OCI-M1 (cell line): ENCODE measurements at regions not wholly inside any gene's neighbourhood (a gene's known extent, or its start where the extent isn't known, plus 50 kb on each side); places are given as distances from the start of the nearest gene placed in this dataset.

Experiments used
- DNase-seq: peaks from one replicate; lab custom pipeline; 2025; lab: John Stamatoyannopoulos, UW

DNA sequence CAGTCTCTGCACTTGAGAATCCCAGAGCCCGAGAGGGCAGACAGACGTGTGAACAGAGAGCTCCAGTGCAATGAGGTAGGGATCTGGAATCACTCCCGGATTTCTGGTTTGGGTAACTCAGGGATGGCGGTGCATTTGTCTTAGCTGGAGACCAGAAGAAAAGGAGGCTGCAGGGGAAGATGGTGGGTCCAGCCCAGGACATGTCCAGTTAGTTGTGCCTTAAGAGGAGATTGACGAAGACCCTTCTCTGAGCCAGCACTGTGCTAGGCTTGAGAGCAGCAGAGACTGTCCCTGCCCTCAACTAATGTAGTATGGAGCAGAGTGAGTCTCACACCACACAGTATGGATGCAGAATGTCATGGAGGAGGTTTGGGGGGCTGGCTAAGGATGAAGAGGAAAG, 150.6 kb upstream of the COPS8 start:
- no peak for DNase-seq

GRCh38 chr2:236935631-236936445, 149.9 kb upstream of the COPS8 start:
- no peak for DNase-seq

- DNase-seq = no peak
These were observed 149.2 kb upstream of the COPS8 start for GRCh38 chr2:236936446-236936940.

GRCh38 chr2:236938126-236938525, 147.6 kb upstream of the COPS8 start:
- DNase-seq = no peak

DNA sequence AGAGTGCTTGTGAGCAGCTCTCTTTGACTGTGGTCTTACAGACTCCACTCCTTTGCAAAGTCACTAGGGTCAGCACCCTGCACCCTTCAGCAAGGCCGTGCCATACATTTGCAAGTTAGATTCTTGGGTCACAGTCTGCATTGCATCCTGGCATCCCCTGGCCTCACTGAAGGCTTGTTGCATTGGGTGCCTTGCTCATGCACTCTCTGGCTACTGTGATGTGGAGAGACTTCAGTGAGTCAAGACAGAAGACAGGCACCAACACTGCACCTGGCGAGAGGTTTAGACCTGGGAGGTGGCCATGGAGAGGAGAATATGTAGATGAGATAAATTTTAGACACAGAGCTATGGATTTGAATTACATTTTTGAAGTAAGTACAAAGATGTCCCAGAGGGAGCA, 146.4 kb upstream of the COPS8 start:
- no peak for DNase-seq

- DNase-seq = no peak
These were observed 145.9 kb upstream of the COPS8 start for GRCh38 chr2:236939721-236940231.

- no peak for DNase-seq
These were observed 145.2 kb upstream of the COPS8 start for GRCh38 chr2:236940497-236940896.

DNA sequence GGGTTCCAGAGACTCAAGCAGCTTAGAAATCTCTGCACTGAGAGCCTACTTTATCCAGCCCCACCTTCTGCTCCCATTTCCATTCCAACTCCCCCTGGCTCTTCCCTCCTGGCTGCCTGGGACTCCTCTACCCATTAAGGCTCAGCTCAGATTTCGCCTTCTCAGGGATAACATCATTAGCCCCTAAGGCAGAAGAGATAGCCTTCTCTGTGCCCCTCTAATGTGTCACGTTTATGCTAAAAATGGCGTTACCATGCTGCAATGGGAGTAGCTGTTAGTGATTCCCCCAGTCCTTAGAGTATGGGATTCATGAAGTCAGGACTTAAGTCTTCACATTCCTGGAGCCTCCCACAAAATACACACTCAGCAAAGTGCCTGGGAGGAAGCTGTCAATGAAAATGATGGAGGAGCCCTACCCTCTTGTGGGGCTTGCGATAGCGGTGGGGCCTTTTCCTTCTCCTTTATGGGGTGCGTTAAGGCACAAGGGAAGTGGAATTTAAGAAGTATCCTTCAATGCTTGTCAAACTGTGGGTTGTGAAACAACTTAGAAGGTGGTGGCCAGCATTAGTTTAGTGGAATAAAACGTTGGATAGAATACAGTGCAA, 144.7 kb upstream of the COPS8 start:
- no peak for DNase-seq

DNA sequence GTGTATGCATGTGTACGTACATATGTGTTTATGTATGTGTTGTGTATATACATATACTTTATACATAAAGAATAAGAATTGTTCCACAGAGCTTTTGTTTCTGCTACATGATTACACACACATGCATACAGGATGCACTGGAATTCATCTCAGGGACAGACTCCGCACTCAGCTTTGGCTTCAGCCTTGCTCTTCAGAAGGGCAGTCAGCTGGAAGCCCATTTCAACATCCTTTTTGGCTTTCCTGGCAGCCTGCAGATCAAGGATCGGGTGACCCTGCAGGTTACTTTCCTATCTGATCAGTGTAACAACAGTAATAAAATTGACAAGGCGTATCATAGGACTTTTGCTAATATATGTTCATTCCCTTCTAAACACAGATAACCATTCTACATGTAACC, 144.1 kb upstream of the COPS8 start:
- no peak for DNase-seq

GRCh38 chr2:236942554-236942953, 143.1 kb upstream of the COPS8 start:
- no peak for DNase-seq

- DNase-seq = no peak
These were observed 142.6 kb upstream of the COPS8 start for GRCh38 chr2:236943068-236943467.

GRCh38 chr2:236943841-236944513, 141.7 kb upstream of the COPS8 start:
- DNase-seq = no peak

DNA sequence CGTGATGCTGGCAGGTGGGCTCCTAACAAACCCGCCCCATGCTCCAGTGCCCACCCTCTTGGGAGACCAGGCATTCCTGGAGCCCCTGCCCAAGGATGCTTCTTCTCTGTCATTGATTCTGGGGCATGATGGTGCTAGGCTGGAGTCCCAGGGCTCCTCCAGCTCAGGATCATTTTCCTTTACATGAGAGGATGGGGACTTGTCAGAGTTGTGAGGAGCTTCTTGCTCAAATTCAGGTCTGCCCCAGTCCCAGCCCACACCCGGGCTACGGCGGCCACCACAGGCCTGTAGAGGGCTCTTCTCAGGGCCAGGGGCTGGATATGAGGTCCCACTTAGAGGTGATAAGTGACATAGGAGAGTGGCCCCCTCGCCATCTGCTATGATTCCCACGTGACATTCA, 141.1 kb upstream of the COPS8 start:
- no peak for DNase-seq

- DNase-seq = no peak
These were observed 140.2 kb upstream of the COPS8 start for GRCh38 chr2:236945431-236946016.

- DNase-seq = no peak
These were observed 138.8 kb upstream of the COPS8 start for GRCh38 chr2:236946871-236947270.

DNA sequence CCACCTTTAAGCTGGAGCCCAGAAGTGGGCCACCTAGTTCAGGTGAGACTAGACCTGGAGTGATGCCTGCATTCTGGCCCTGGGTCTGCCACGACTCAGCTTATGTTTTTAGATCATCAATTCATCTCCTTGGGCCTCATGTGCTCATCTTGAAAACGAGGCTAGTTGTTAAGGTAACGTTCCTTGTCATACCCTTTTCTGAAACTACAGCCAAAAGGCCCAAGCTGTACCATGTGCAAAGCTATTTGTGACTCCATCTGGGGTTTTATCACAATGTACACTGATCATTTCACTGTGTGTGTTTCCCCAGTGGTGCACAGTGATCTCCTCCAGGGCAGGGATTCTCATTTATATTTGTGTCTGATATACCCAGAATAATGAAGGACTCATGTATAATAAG, 138.4 kb upstream of the COPS8 start:
- DNase-seq = no peak

- DNase-seq = no peak
These were observed 137.8 kb upstream of the COPS8 start for GRCh38 chr2:236947896-236948295.

DNA sequence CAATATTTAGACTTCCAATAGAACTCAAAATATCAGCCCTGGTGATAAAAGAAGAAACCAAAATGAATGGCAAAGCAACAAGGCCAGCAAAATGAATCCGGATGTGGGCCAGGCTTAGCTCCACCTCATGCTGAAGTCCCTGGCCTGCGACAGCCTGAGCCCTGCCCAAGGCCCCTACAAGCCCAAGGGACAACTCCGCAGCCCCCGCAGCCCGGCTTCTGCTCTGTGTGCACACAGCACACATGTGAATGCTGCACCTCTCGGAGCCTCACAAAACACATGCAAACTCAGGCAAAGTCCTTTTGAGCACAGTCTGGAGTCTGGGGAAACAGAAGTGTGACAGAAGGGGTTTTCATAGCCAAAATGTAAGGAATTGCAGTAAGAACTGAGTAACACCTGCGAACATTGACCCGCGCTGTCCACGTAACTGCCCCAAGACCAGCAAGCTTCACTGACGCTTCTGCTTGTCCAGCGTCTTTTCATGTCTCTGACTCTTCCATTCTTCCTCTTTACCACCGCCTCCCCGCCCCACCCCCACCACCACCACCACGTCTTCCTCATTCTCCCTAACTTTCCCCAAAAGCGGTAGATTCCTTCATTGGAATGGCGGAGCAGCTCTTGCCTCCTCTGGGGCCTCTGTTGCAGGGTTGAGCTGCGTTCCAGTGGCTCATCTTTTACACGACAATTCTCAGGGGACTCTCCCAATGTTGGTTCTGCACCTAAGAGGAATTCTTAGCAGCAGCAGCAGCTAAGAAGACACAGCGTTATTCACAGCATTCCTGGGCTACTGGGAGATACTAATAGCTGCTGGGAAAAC, 136.4 kb upstream of the COPS8 start:
- no peak for DNase-seq

- no peak for DNase-seq
These were observed 133.7 kb upstream of the COPS8 start for GRCh38 chr2:236951830-236952475.

GRCh38 chr2:236954641-236955040, 131.0 kb upstream of the COPS8 start:
- no peak for DNase-seq

DNA sequence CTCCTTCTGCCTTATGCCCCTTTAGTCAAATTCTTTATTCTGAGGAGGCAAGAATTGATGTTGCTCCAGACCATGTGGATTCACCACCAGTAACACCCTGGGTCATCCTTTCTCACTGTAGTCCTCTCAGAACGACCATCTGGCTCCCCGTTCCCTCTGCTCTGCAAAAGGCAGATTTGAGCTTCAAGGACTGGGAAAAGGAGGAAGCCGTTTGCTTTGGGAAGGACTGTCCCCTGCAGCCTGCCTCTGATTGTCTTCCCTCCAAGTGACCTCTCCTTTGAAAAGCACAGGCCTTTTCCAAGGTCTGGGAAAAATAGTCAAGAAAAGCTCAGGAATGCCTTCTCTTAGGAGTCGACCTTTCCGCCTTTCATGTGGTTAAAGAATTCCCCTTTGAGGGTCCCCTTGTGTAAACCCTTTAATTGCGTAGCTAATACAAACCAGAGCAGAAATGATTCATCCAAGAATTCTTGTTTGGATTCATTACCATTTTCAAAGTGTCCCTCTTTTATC, 130.1 kb upstream of the COPS8 start:
- no peak for DNase-seq
